HG03432 (cell line): ENCODE measurements at regions not wholly inside any gene's neighbourhood (a gene's known extent, or its start where the extent isn't known, plus 50 kb on each side); places are given as distances from the start of the nearest gene placed in this dataset.

Experiments
- ATAC-seq: cut with Tn5 transposase; IDR thresholded peaks from one replicate; pipeline ENCODE4 v1.9.1; 2021; ENCODE audit warnings: mild to moderate bottlenecking, moderate library complexity; ENCODE audit not compliant: unreplicated experiment

DNA sequence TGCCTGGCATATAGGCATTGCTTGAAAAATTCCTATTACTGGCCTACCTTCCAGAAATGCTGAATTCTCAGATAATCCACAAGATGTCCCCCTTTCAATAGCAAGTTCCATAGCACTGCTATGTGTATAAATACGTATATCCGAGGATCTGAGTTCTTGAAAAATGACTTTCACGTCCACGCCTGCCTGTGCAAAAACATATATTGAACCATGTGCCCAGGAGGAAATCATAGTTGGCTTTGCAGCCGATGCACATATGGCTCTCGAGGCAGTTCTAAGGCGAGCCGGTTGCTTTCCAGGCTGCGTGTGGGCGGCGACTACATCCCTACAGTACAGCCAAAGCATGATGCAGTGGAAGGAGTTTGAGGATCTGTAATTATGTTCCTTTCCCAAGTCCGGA is 55.4 kb upstream of the ESX1 start:
- no peak for ATAC-seq

DNA sequence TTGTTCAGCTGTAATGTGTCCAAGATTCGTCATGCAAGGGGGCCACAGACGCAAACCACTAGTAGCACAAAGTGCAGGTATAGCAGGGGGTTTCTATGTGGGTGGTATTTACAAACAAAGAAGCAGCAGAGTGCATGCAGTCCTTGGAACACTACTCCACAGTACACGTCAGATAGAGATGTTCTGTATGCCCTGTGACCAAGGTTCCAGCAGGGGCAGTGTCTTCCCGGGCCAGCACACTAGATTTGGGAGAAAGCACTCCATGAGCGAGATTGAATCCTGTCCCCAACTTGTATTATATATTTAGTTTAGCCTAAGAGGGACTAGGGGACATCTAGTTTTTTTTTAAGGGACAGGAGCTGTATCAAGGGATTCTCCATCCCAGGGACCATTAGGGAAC is 54.4 kb upstream of the ESX1 start:
- ATAC-seq: no peak

DNA sequence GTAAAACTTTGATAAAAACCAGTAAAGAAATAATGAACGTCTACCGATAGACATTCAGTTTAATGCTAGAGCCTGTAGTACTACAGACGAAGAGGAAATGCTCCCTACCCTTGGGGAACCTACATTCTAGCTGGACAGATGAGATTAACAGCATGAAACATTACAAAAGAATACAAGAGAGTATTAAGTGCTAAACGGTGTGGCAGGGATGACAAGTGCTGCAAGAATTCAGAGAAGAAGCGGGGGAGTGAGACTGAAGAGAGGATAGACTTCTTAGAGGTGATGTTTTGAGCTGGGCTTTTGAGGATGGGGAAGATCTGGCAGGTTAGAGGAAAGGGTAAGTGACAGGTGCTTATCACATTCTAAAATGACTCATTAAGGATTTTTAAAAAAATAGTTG is 52.6 kb upstream of the ESX1 start:
- ATAC-seq: no peak

GRCh38 chrX:104306180-104306579 is 51.4 kb upstream of the ESX1 start:
- ATAC-seq: no peak
